GM12878 (cell line): ENCODE measurements at regions not wholly inside any gene's neighbourhood (a gene's known extent, or its start where the extent isn't known, plus 50 kb on each side); places are given as distances from the start of the nearest gene placed in this dataset.

Source experiments
- ATAC-seq: fragments of 200-7000 bp; cut with Tn5 transposase; 3 replicates; pipeline ENCODE4 v1.9.1; 2020; ENCODE audit warnings: mild to moderate bottlenecking, moderate library complexity
- BruUV-seq: library from RNA; stranded (reverse); fragments of 400-500 nt; replicated peaks from 2 replicates; lab custom pipeline; 2021; lab: Mats Ljungman, UMichigan
- CTCF ChIA-PET: fragments of 300-600 bp; sonication (Branson Sonifier 250); formaldehyde crosslinking; extraction: SDS; loops from one replicate; lab custom pipeline; 2021; ENCODE audit warnings: inconsistent platforms; lab: Yijun Ruan, JAX
- POLR2A ChIA-PET: fragments of 350-600 bp; formaldehyde crosslinking; extraction: SDS; loops from one replicate; lab custom pipeline; 2021; ENCODE audit warnings: inconsistent platforms; lab: Charles Lee
- RAD21 ChIA-PET: fragments of 300-600 bp; sonication (Branson Sonifier 250); formaldehyde crosslinking; loops from one replicate; lab custom pipeline; 2023; ENCODE audit warnings: antibody characterized with exemption; ENCODE audit not compliant: unreplicated experiment; lab: Charles Lee
- SMC1A ChIA-PET: fragments of 300-600 bp; sonication (Branson Sonifier 250); formaldehyde crosslinking; loops from one replicate; lab custom pipeline; 2023; ENCODE audit not compliant: unreplicated experiment, uncharacterized antibody; lab: Charles Lee
- DNase-seq: peaks from one replicate; pipeline ENCODE4 v3.0.0-alpha.2; 2011; ENCODE audit warnings: low read depth, low spot score
- FAIRE-seq: peaks from 3 replicates; lab custom pipeline; 2011; peaks lifted over from hg19 to GRCh38; lab: Jason Lieb, UNC
- H2AFZ ChIP-seq: 2 replicates; pipeline ENCODE4 v1.6.0; 2011; ENCODE audit warnings: low read depth, low read length, control low read depth; ENCODE audit not compliant: control insufficient read depth
- H3K27ac ChIP-seq: 2 replicates; pipeline ENCODE4 v1.5.1; 2011; ENCODE audit warnings: control low read depth; ENCODE audit not compliant: control insufficient read depth, insufficient read depth
- H3K27me3 ChIP-seq, 2 experiments: replicated peaks in 1 of 2; 2 replicates each; pipeline versions ENCODE4 v1.6.0 to v1.6.1; 2011; ENCODE audit warnings: low read length in 1 of 2; ENCODE audit not compliant: control insufficient read depth in 2 of 2, insufficient read depth in 2 of 2
- H3K36me3 ChIP-seq, 2 experiments: 2 replicates each; pipeline ENCODE4 v1.5.1; 2011; ENCODE audit warnings: low read length in 1 of 2; ENCODE audit not compliant: control insufficient read depth in 2 of 2, insufficient read depth in 2 of 2
- H3K4me1 ChIP-seq: 2 replicates; pipeline ENCODE4 v1.6.1; 2011; ENCODE audit warnings: mild to moderate bottlenecking, low read length, moderate library complexity, mixed read lengths; ENCODE audit not compliant: control insufficient read depth, insufficient read depth
- H3K4me2 ChIP-seq: 2 replicates; pipeline ENCODE4 v1.6.0; 2011; ENCODE audit warnings: control low read depth; ENCODE audit not compliant: control insufficient read depth, insufficient read depth
- H3K4me3 ChIP-seq: fragments of 200-600 bp; sonication (generic); 2 replicates; pipeline ENCODE4 v1.5.1; 2016
- H3K79me2 ChIP-seq: 2 replicates; pipeline ENCODE4 v1.6.0; 2011; ENCODE audit warnings: low read length; ENCODE audit not compliant: control insufficient read depth, insufficient read depth
- H3K9ac ChIP-seq: 2 replicates; pipeline ENCODE4 v1.8.0; 2011; ENCODE audit warnings: low read length, control low read depth, mixed read lengths; ENCODE audit not compliant: control insufficient read depth, insufficient read depth
- H3K9me3 ChIP-seq: replicated peaks from 3 replicates; pipeline ENCODE4 v1.5.1; 2011; ENCODE audit warnings: mild to moderate bottlenecking, low read length; ENCODE audit not compliant: control insufficient read depth, insufficient read depth
- H4K20me1 ChIP-seq: 2 replicates; pipeline ENCODE4 v1.6.0; 2011; ENCODE audit not compliant: control insufficient read depth, insufficient read depth
- CREB1 ChIP-seq: IDR thresholded peaks from 2 replicates; pipeline ENCODE4 v1.6.1; 2012; ENCODE audit warnings: low read depth, mild to moderate bottlenecking, inconsistent platforms
- FOS ChIP-seq: IDR thresholded peaks from 3 replicates; pipeline ENCODE4 v1.6.1; 2011; ENCODE audit warnings: borderline replicate concordance; ENCODE audit not compliant: insufficient read length; ENCODE audit errors: extremely low read depth
- RAD21 ChIP-seq: IDR thresholded peaks from 2 replicates; pipeline ENCODE4 v1.6.1; 2011; ENCODE audit warnings: mild to moderate bottlenecking, low read depth, low read length, moderate library complexity; ENCODE audit not compliant: insufficient read depth
- SMAD5 ChIP-seq: IDR thresholded peaks from 2 replicates; pipeline ENCODE4 v1.6.1; 2016; ENCODE audit warnings: antibody characterized with exemption, low read depth
- SPI1 ChIP-seq: IDR thresholded peaks from 2 replicates; pipeline ENCODE4 v1.6.1; 2011; ENCODE audit warnings: low read depth, mild to moderate bottlenecking, low read length, moderate library complexity, borderline replicate concordance; ENCODE audit not compliant: insufficient read depth
- YBX1 ChIP-seq: fragments of 450-650 bp; IDR thresholded peaks from 2 replicates; pipeline ENCODE4 v1.6.1; 2016; ENCODE audit warnings: antibody characterized with exemption
- WGBS: methylation state at CpG from one replicate; pipeline ENCODE4 v1.1.6; 2016; ENCODE audit warnings: low lambda C conversion rate; ENCODE audit not compliant: insufficient replicate concordance, insufficient coverage; ENCODE audit errors: missing lambda C conversion rate; 5-methylcytosine and 5-hydroxymethylcytosine counted together
- in situ Hi-C: fragments of 300-500 bp; cut with MboI; formaldehyde crosslinking; loops from 9 replicates; pipeline ENCODE4 v1.14.3; 2018; ENCODE audit warnings: mixed read lengths
- intact Hi-C: fragments of 100-400 bp; cut with micrococcal nuclease; formaldehyde crosslinking; loops from one replicate; pipeline ENCODE4 v1.14.2; 2022; ENCODE audit not compliant: unreplicated experiment
- TF ChIP-seq, protein P1 (sequence below): IDR thresholded peaks from 2 replicates; pipeline ENCODE4 v1.6.1; 2012; ENCODE audit warnings: mild to moderate bottlenecking, low read depth, low read length
- TF ChIP-seq, protein P2 (sequence below): fragments of 150-350 bp; IDR thresholded peaks from 2 replicates; pipeline ENCODE4 v1.6.1; 2014; ENCODE audit warnings: mild to moderate bottlenecking, low read depth, low read length

DNA sequence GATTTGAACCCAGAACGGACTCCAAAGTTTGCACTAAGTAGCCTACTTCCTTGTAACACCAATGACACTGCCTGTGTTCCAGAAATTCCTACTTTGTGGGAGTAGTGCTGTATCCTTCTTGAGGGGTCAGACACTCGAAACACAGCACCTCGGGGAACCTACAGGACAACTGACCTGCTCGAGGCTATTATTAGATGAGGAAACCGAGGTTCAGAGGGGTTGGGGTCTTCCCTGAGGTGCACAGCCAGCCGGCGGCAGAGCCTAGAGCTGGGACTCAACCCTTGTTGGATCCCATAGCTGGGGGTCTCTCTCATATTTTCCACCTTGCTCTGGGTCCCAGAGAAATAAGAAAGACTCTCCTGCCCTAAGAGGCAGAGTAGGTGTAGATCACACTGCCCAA is 89.8 kb upstream of the PTPN1 start (continued):
- TF ChIP-seq SMAD5 = no peak
- no peak for TF ChIP-seq SPI1
- TF ChIP-seq, protein P1, sequence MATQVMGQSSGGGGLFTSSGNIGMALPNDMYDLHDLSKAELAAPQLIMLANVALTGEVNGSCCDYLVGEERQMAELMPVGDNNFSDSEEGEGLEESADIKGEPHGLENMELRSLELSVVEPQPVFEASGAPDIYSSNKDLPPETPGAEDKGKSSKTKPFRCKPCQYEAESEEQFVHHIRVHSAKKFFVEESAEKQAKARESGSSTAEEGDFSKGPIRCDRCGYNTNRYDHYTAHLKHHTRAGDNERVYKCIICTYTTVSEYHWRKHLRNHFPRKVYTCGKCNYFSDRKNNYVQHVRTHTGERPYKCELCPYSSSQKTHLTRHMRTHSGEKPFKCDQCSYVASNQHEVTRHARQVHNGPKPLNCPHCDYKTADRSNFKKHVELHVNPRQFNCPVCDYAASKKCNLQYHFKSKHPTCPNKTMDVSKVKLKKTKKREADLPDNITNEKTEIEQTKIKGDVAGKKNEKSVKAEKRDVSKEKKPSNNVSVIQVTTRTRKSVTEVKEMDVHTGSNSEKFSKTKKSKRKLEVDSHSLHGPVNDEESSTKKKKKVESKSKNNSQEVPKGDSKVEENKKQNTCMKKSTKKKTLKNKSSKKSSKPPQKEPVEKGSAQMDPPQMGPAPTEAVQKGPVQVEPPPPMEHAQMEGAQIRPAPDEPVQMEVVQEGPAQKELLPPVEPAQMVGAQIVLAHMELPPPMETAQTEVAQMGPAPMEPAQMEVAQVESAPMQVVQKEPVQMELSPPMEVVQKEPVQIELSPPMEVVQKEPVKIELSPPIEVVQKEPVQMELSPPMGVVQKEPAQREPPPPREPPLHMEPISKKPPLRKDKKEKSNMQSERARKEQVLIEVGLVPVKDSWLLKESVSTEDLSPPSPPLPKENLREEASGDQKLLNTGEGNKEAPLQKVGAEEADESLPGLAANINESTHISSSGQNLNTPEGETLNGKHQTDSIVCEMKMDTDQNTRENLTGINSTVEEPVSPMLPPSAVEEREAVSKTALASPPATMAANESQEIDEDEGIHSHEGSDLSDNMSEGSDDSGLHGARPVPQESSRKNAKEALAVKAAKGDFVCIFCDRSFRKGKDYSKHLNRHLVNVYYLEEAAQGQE = no peak
- no peak for TF ChIP-seq FOS

DNA sequence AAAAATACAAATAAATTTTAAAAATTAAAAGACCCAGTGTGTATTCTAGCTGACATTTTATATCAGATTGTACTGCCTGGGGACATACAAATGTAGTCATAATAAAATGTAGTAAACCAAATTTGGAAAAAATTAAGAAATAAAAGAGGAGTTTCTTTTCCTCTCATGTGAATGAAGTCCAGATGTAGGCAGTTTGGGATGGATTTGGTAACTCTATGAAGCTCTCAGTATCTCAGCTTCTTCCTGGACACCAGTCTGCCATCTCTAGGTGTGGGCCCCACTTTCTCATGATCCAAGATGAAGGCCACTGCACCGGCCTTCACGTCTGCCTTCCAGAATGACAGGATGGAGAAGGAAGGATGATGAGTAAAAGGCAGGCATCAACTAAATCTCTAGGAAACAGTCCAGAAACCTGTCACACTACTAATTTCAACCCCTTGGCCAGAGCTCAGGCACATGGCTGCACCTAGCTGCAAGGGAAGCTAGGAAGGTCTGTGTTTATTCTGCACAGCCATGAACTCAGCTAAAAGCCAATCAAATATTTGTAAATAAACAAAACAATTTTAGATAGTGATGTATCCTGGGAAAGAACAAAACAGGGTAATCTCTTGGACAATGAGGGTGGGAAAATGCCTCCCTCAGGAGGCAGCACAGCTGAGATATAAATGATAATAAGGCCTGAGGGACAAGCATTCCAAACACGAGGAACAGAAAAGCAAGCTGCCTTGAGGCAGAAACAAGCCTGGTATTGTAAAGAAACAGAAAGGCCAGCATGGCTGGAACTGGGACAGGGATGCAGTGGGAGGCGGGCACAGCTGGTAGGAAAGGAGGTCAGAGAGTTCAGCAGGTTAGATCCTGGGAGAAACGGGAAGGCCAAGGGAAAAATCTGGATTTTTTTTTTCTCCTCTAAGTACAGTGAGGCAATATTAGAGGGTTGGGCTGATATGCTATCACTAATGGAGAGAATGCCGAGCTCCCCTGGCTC is 88.5 kb upstream of the PTPN1 start:
- no peak overlapping the region for H3K27ac ChIP-seq
- ATAC-seq (no peak), FAIRE-seq (no peak), DNase-seq (no peak)
- 50% methylated on average over 6 of the region's 6 CpGs for WGBS
- no peaks in the 10 kb centered on the region for H3K79me2 ChIP-seq
- CTCF ChIA-PET = no interaction called here
- no peak overlapping the region for H2AFZ ChIP-seq
- no peaks in the 10 kb centered on the region for H3K36me3 ChIP-seq
- POLR2A ChIA-PET = no interaction called here
- RAD21 ChIA-PET = no interaction called here
- H3K4me1 ChIP-seq = no peaks in the 10 kb centered on the region
- SMC1A ChIA-PET = no interaction called here
- no peak overlapping the region for H3K4me3 ChIP-seq
- H3K4me2 ChIP-seq = no peak overlapping the region
- TF ChIP-seq, protein P2, sequence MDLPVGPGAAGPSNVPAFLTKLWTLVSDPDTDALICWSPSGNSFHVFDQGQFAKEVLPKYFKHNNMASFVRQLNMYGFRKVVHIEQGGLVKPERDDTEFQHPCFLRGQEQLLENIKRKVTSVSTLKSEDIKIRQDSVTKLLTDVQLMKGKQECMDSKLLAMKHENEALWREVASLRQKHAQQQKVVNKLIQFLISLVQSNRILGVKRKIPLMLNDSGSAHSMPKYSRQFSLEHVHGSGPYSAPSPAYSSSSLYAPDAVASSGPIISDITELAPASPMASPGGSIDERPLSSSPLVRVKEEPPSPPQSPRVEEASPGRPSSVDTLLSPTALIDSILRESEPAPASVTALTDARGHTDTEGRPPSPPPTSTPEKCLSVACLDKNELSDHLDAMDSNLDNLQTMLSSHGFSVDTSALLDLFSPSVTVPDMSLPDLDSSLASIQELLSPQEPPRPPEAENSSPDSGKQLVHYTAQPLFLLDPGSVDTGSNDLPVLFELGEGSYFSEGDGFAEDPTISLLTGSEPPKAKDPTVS = no peak
- TF ChIP-seq CREB1 (no peak), RAD21 (no peak), YBX1 (no peak)
- peaks cover 2% of the 10 kb centered on the region; the same call in 1 of the 3 replicates for H3K9me3 ChIP-seq
- no peak overlapping the region for H3K9ac ChIP-seq
- H4K20me1 ChIP-seq = no peaks in the 10 kb centered on the region
- no TSS peak for BruUV-seq
- in situ Hi-C loops = no loop called here
- H3K27me3 ChIP-seq = no peaks in the 10 kb centered on the region; a peak in 1 of 4 replicates
- intact Hi-C loops = no loop called here
